Adrenal gland (tissue), 9 donors: ENCODE measurements at regions not wholly inside any gene's neighbourhood (a gene's known extent, or its start where the extent isn't known, plus 50 kb on each side); places are given as distances from the start of the nearest gene placed in this dataset.

Experiments used
- DNase-seq, 7 donors: peaks; one replicate each; pipeline ENCODE4 v3.0.0-alpha.2; 2019 to 2020
- H3K27ac ChIP-seq, 5 donors: fragments of 200-600 bp; sonication (generic) in 4 of 5; 1 replicate in 3 of 5; 2 replicates in 2 of 5; pipeline versions ENCODE4 v1.5.1 to v1.8.0; 2016 to 2020; ENCODE audit warnings: mild to moderate bottlenecking in 1 of 5
- H3K27me3 ChIP-seq: fragments of 200-600 bp; 2 replicates; pipeline ENCODE4 v1.8.0; 2021
- H3K36me3 ChIP-seq, 2 donors: fragments of 200-600 bp; replicated peaks in 1 of 2; 1 replicate in 1 of 2; 2 replicates in 1 of 2; pipeline versions ENCODE4 v1.5.1 to v1.8.0; 2018 to 2022
- H3K4me1 ChIP-seq, 2 donors: fragments of 200-600 bp; replicated peaks in 1 of 2; 1 replicate in 1 of 2; 2 replicates in 1 of 2; pipeline versions ENCODE4 v1.5.1 to v1.8.0; 2018 to 2021
- H3K4me3 ChIP-seq, 4 donors: fragments of 200-600 bp; sonication (generic) in 3 of 4; one replicate each; pipeline ENCODE4 v1.5.1; 2016 to 2018
- H3K9me3 ChIP-seq, 3 donors: fragments of 200-600 bp; sonication (generic) in 1 of 3; replicated peaks in 1 of 3; 1 replicate in 2 of 3; 2 replicates in 1 of 3; pipeline versions ENCODE4 v1.5.1 to v1.8.0; 2016 to 2021
- CTCF ChIP-seq, 6 experiments: fragments of 450-650 bp in 4 of 6; fragments of 200-600 bp in 2 of 6; sonication (generic) in 1 of 6; IDR thresholded peaks; 1 replicate in 5 of 6; 2 replicates in 1 of 6; pipeline versions ENCODE4 v1.5.1 to v1.8.0; 2016 to 2021; ENCODE audit warnings: antibody characterized with exemption in 6 of 6, mild to moderate bottlenecking in 2 of 6, moderate library complexity in 1 of 6
- POLR2A ChIP-seq, 2 donors: fragments of 450-650 bp; IDR thresholded peaks; one replicate each; pipeline ENCODE4 v1.6.1; 2017; ENCODE audit warnings: antibody characterized with exemption in 2 of 2, mild to moderate bottlenecking in 2 of 2, moderate library complexity in 1 of 2
- WGBS, 4 donors: extraction: QIAGEN DNeasy Blood & Tissue Kit in 2 of 4; methylation state at CpG; one replicate each; pipeline versions ENCODE4 v1.1.5 to v1.1.7; 2013 to 2017; 5-methylcytosine and 5-hydroxymethylcytosine counted together
- intact Hi-C, 2 donors: fragments of 100-400 bp; cut with DNase I; formaldehyde crosslinking; loops; one replicate each; pipeline versions ENCODE4 v1.14.1 to v1.15.0; 2022 to 2023
- donor health status: healthy with polysubstance abuse.
- donor health status: Bipolar disorder and iron deficiency.
- donor health status: DM: yes; HTN: yes; CAD: no.
- donor health status: DM: no; HTN: no; CAD: no.
- donor health status: DM: no; HTN: no; CAD: no.

- H3K4me3 ChIP-seq: peak overlapping the region in 1 of 4 donors; percentile 10
- H3K9me3 ChIP-seq: no peaks in the 10 kb centered on the region
- no peaks in the 10 kb centered on the region for H3K36me3 ChIP-seq
- TF ChIP-seq CTCF (IDR thresholded peaks at IDR 0.05) (no peak), POLR2A (IDR thresholded peaks at IDR 0.05) (no peak)
- intact Hi-C loops: no loop called here
- no peak overlapping the region for H3K27ac ChIP-seq
- DNase-seq: no peak
- 7 to 13% (median 9%) methylated on average over 7 to 9 of the region's 9 CpGs for WGBS, 4 donors
- peaks cover 69% of the 10 kb centered on the region for H3K27me3 ChIP-seq
- peaks cover 22 to 23% of the 10 kb centered on the region in 2 donors for H3K4me1 ChIP-seq
Observed at GRCh38 chr10:100653238-100653956, 92.0 kb upstream of the PAX2 start.

- 2% methylated on average over 14 to 59 of the region's 59 CpGs for WGBS, 4 donors
- DNase-seq: peak in 3 of 7 donors; percentile 22 to 35 (median 25)
- peaks cover 76% of the 10 kb centered on the region for H3K27me3 ChIP-seq
- no peaks in the 10 kb centered on the region for H3K36me3 ChIP-seq
- no peaks in the 10 kb centered on the region for H3K9me3 ChIP-seq
- H3K4me1 ChIP-seq: peaks cover 22 to 23% of the 10 kb centered on the region in 2 donors
- intact Hi-C loops: no loop called here
- peak overlapping the region in 1 of 4 donors; percentile 10 for H3K4me3 ChIP-seq
- TF ChIP-seq CTCF (IDR thresholded peaks at IDR 0.05) (no peak), POLR2A (IDR thresholded peaks at IDR 0.05) (no peak)
- no peak overlapping the region for H3K27ac ChIP-seq
Observed at GRCh38 chr10:100653957-100654781, 91.2 kb upstream of the PAX2 start.

GRCh38 chr10:100654782-100655325 lies 90.5 kb upstream of the PAX2 start:
- Histone ChIP-seq H3K4me3 (peak overlapping the region in 1 of 4 donors; percentile 23), H3K9me3 (no peaks in the 10 kb centered on the region), H3K27ac (no peak overlapping the region), H3K4me1 (peaks cover 22 to 23% of the 10 kb centered on the region in 2 donors), H3K36me3 (no peaks in the 10 kb centered on the region), H3K27me3 (peaks cover 83% of the 10 kb centered on the region)
- 1 to 3% (median 1%) methylated on average over 21 to 46 of the region's 46 CpGs for WGBS, 4 donors
- DNase-seq: no peak
- TF ChIP-seq CTCF (IDR thresholded peaks at IDR 0.05): no peak
- TF ChIP-seq POLR2A (IDR thresholded peaks at IDR 0.05): no peak
- intact Hi-C loops: no loop called here

GRCh38 chr10:100655326-100655759 lies 90.0 kb upstream of the PAX2 start:
- H3K4me3 ChIP-seq: peak overlapping the region in 1 of 4 donors; percentile 23
- WGBS, 4 donors: 1 to 4% (median 2%) methylated on average over 17 to 20 of the region's 20 CpGs
- intact Hi-C loops: no loop called here

More at GRCh38 chr10:100655326-100655759, 90.0 kb upstream of the PAX2 start:
- Histone ChIP-seq H3K36me3 (no peaks in the 10 kb centered on the region), H3K4me1 (peaks cover 22 to 23% of the 10 kb centered on the region in 2 donors), H3K9me3 (no peaks in the 10 kb centered on the region), H3K27ac (no peak overlapping the region), H3K27me3 (peaks cover 85% of the 10 kb centered on the region)
- TF ChIP-seq CTCF (IDR thresholded peaks at IDR 0.05) (no peak), POLR2A (IDR thresholded peaks at IDR 0.05) (no peak)
- DNase-seq: no peak
